Stimulated activated CD4-positive, alpha-beta T cell treated with anti-CD3 and anti-CD28 coated beads, Interleukin-1b, Interleukin-23, amount 100 ng/mL, for 48 hours (primary cell): ENCODE measurements at regions not wholly inside any gene's neighbourhood (a gene's known extent, or its start where the extent isn't known, plus 50 kb on each side); places are given as distances from the start of the nearest gene placed in this dataset.

Source experiments
- DNase-seq: peaks from one replicate; pipeline ENCODE4 v3.0.0-alpha.2; 2020

DNA sequence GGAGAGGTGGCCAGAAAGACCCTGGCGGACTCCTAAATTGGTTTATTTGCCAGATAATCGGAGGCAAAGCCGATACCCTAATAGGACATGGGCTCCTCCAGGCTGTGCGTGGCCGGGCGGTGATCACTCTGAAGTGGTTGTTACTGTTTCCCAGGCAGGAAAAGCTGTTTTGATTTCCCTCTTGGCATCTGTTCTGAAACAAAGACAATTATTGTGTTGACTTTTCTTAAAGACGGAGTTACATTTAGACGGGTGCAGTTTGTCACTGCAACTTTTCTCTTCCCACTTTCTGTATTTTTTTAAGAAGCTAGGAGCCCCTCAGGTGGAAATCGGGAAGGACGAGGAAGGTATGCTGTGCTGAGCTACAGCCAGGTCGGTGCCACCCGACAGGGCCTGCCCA, 1288.4 kb downstream of the BRD1 start:
- no peak for DNase-seq

DNA sequence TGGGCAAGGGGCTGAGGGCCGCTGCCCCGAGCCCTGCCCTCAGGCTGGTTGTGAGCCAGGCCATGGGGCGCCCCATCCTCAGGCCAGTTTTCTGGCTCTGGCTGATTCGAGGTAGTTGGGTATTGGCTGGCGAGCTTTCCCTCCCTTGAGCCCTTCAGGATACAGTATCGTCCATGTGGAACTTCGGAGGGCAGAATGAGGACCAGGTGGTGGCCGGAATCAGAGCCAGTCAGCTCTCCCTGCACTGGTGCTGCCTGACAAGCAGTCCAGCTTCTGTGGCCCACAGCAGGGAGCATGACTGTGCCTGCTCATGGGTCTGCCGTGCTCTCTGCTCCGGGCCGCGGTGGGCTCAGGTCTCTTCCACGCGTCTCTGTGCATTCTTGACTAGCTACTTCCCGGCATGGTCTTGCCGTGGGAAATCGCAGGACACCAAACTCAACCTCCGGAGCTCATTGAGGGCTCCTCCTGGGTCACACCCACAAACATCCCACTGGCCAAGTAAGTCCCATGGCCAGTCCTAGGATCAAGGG, 1289.3 kb downstream of the BRD1 start:
- no peak for DNase-seq

DNA sequence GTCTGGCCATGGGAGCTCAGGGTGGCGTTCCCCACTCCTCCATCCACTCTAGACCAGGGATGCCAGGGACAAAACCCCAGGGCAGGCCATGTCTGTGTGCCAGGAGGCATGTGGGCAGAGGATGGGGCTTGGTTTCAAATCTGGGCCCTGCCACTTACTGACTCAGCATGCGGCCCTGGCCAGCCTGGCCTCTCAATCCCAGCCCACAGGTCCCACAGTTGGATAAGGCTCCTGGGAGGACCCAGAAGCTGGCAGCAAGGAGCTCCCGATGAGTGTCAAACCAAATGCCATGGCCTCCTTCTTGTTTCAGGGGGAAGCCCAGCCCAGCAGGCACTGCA, 1290.4 kb downstream of the BRD1 start:
- DNase-seq: no peak

DNA sequence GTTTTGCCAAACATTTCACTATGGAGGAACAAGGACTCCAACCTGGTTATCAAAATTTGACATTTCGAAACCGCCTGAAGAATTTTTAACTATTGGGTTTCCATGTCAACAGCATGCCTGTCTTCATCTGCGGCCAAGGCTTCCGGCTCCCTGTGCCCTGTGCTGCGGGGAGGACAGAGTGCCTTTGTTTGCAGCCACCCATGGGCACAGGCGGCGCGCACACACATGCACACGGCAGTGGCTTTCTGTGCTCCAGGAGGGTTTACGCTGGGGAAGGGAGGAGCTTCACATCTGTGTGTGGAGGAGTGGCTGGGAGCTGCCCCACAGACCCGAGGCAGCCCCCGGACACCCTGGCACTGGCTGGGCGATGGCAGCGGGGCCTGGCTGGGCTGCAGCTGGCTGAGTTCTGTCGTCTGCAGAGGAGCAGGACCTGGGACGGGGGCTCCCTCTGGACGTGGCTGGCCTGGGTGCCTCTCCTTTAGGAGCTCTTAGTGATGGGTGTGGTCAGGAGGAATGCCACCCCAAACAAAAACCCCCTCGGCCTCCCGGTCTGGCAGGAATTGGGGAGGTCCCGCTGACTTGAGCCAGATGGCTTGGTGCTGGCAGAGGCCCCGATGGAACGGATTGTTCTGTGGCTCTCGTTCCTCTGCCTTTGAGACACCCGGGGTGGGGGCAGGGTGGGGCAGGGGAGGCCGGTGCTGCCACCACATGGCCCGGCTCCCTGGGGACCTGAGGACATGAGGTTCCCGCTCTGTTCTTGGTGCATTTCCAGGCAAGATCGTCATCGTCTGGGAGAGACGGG, 1290.9 kb downstream of the BRD1 start:
- no peak for DNase-seq

DNA sequence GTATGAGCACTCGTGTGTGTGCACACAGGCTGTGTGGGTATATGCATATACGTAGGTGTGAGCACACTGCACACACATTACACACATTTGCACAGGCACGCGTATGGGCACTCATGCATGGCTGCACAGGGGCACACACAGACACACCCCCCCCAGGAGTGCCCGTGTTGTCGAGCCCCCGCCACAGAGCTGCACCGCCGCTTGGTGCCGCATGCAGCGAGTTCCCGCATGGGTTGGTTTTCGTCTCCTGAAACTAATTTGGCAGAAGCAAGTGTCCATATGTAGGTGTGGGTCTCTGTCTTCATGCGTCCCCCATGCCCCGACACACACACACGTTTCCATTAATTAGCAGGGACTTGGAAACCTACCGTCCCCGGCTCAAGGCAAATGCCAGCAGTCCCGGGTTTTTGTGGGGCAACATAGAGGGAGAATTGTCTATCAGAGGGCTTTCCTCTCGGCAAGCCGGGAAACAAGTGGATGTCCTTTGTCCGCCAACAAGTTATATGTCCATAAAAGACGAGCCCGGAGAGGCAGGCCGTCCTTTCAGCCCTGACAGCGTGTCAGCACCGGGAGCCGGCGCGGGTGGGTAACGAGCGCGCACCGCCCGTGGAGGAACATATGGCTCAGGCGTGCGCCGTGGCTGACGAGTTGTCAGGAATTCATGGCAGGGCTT, 1291.7 kb downstream of the BRD1 start:
- no peak for DNase-seq

DNA sequence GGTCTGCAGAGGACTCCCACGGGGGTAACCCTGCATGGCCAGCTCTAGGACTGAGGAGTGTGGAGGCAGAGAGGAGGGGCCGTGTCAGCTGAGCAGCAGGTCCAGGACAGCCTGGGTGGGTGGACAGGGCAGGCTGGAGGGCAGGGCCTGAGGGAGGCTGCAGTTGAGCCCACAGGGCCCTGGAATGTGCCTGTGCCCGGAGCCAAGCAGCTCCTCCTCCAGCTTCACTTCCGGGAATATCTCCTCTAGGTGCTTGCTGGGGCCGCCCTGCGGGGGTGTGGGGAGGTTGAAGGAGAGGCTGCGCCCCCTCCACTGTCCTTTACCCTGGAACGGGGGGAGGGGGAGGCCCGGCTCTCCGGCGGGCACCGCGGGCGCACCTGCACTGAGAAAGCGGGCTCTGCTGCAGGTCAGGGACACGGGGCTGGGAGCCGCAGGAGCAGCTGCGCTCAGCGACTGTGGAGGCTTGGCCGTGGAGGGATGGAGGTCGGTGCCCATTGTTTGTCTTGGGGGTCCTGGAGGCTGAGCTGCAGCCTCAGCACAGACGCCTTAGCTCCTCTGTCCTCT, 1293.2 kb downstream of the BRD1 start:
- DNase-seq: no peak

DNA sequence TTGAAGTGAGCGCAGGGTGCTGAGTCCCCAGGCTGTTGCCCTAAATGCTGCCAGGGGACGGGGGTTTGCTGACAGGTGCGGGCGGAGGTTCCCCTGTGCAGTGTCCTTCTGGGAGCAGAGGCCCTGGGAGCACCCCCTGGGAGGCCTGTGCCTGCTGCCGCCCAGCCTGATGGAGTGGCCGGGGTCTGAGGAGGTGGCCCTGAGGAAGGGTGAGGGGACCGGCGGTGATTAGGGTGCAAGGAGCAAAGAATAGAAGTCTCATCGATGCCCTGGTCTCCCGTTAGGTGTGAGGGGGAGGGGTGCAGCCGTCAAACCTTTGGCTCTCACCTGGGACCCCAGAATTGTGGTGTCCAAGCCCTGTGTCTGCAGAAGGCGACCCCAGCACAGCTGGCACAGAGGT, 1294.7 kb downstream of the BRD1 start:
- DNase-seq: no peak

DNA sequence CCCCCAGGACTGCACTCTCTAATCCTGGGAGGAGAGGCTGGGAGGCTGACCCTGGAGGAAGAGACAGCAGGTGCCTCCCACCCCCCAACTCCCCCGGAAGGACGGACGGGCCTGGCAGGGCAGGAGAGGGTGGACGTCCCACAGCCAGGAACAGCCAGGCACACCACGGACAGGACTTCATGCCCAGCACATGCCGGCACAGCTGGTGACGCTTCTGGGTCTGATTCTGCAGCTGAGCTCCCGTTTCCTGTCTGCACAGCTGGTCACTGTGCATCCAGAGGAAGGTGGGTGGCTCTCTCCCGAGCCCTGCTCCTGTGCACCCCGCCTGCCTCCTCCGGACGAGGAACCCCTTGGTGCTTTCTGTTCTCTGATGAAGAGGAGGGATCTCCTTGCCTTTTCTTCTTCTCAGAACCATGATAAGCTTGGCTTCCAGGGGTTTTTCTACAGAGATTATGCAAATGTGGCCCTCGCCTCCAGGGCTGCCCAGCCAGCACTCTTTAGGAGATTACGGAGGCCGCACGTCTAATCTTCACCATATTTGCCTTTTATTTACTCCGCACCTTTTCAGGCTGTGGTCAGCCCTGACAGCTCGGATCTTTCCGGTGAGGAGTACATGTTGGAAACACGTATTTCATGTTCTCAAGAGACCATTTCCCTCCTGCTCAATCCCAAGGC, 1295.8 kb downstream of the BRD1 start:
- DNase-seq: no peak

DNA sequence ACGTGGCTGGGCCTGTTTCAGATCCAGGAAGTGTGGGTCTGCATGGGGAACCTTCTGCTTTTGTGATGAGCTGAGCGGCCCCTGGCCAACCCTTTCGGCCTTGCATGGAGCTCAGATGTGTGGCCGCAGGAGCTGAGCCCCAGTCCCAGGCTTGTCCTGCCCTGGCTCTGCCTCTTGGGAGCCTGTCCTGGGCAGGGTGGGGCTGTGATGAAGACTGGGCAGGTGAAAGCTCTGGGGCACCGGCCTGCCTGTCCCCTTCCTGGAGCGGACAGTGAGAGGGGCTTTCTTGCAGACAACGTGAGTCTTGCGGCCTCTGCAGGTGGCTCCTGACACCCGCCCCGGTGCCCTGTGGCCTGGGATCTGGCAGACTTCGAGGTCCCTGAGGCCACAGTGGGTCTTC, 1296.6 kb downstream of the BRD1 start:
- DNase-seq: no peak

DNA sequence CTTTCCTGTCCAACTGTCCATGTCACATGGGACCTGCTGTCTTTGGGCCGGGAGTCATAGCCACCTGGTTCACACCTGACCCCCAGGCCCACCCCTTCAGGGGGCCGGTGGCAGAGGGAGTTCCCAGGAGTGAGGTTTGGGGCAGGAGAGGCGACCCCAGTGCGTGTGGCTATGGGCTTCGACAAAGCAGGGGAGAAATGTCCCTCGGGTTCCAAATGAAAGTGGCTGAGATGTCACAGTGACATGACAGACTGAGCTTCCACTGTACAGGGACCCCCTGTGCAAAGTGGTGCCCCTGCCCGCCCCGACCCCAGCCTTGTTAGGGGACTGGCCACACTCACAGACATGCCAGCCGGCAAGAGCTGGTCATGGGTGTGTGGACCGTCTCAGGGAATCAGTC, 1297.0 kb downstream of the BRD1 start:
- no peak for DNase-seq

DNA sequence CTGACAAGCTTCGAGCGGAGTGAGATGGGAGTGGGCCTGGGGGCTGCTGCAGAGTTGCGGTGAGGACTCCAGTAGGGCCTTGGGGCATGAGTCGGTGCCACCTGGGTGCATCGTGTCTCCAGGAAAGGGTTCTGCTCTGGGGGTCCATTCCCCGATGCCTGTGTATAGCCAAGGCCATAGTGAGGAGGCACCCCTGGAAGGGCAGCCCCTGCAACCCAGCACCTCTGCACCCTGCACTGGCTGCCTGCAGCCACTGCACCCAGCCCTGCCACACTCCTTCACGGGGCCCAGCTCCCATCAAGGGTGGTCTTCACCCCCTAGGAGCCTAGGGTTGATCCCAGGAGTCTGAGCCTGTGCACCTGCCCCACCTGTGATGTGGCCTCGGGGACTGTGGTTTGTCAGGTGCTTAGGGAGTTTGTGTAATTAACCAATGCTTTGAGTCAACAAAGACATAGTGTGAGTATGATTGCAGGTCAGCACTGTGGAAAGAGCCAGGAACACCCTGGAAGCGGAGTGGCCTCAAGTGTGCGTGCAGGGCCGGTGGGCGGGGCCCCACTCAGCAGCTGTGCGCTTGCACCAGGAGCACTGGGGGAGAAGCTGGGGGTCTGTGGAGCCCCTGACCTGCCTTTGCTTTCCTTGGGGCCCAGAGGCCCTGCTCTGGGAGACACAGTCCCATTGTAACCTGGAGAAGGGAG, 1299.3 kb downstream of the BRD1 start:
- no peak for DNase-seq

DNA sequence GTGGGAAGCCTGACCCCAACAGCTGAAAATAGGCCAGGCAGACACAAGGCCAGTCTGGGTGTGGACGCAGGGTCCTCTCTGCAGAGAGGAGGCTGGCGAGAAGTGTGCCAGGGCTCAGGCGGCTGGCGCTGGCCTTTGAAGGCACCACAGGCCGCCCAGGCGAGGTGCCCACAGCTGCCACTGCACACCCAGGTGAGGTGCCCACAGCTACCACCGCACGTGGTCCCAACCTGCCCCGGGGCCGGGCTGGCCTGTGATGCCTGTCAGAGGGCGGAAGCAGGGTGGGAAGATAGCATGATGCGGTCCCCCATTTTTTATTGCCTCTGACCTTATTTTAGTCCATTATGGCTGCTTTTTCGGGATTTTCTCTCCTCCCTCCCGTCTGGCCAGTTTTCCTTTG, 1303.9 kb downstream of the BRD1 start:
- no peak for DNase-seq

DNA sequence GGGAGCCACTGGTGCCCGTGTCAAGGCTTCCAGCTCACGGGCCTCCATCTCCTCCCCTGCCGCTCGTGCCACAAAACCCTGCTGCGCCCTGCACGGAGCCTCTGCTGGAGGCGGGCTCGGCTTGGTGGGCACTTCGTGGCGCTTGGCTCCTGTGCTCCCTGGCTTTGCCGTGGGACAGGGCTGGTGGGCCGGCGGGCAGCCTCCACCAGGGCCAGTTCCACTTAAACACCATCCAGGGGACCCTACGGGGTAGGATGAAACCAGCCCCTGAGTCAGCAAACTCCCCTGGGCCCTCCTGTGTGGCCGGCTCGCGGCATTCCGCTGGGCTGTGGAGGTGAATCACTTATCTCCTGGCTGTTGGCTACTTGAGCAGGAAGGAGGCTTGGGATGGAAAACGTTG, 1304.6 kb downstream of the BRD1 start:
- no peak for DNase-seq

DNA sequence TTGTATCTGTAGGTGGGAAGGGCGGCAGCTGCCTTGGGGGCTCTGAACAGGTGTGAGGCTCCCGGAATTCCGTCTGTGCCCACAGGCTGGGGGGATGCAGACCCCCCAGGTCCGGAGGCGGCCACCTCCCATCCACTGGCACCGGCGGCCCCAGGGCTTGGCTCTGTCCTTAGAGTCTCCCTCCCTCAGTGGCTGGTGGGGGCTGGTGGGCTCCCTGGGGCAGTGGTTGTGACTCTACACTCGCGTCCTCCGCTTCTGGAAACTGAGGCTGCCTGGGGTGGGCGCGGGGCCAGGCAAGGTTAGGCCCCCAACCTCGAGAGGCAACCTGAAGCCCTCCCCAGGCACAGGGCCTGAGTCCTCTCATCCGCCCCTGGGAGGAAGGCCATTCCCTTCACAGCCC, 1305.4 kb downstream of the BRD1 start:
- no peak for DNase-seq

DNA sequence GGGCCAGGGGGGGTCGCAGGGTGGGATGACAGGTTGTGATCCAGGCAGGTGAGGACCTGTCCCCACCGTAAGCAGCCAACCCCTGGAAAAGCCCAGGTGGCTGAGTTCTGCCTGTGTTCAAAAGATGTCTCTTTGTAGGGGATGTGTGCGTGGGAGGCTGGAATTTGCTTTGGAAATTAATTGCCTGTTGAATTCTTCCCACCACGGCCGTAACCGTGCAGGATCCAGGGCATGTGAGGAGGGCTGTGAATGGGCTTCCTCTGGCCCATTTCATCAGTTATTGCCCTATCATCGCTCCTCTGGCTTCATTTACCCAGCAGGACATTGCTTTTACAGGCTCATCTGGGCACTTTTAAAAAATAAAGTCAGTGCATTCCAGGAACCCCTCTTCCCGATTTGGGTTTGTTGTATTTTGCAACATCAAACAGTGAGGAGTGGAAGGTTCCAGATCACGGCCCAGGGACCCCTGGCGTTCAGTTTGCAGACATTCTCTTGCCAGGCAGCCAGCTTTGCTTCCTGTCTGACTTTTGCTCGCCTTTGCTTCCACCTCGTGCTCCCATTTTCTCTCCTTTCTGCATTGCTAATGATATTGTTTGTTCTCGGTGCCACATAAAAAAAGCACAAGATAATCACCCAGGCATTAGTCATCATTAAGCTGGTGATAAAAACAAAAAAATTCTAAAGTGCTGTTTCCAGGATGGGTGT, 1306.6 kb downstream of the BRD1 start:
- no peak for DNase-seq

DNA sequence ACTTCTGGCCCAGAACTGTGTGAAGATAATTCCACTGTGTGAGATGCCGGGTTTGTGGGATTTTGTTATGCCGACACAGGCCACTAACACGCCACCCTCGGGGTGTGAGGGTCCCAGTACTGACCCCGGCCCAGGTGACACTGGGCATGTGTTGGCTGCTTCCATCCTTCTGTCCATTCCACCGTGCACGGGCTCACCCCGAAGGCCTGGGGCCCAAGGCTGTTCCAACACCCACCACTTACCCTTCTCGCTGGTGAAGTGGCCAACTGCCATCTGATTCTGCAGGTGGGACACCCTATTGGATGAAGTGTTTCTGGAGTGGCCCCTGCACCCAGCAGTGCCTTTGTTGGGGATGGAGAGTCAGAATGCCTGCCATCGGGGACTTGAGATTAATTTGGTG, 1307.5 kb downstream of the BRD1 start:
- DNase-seq: no peak

DNA sequence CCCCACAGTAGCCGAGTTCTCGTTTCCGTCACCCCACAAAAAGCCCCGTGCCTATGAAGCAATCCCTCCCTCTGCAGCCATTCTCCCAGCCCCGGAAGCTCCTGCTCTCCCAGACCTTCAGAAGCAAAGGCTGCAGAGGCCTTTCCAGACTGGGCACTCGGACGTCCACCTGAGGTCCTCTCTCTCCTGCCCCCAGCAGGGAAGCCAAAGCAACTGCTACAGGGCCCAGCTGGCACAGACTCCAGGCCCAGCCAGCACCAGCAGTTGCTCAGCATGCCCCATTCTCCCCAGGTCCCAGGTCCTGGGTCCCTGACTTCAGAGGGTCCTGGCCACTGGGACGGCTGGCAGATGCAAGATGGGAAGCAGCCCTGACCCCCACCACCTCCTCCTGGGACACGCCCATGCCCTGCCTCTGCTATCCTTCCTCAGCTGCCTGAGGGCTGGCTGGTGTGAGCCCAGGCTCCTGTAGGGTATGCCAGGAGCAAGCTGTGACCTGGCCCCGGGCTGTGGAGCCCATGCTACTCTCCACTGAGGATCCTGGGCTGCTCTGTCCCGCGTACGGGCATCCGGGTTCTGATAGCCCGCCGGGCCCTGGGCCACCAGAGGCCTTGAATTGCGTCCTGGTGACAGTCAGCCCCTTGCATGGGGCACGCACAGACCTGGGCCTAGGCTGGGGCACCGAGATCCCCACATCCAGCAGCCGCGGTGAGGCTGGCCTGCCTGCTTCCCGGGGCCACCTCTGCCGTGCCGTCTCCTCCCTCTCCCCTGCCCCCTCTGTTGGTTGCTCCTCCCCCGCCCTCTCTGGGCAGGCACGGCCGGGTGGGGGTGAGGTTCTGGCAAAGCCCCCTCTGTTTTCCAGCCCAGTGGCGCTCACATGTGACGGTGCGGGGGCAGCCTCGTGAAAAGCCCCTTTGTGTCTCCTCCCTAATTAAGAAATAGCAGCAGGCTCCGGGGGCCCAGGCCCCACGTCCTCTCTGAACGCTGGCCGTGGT, 1310.3 kb downstream of the BRD1 start:
- no peak for DNase-seq

DNA sequence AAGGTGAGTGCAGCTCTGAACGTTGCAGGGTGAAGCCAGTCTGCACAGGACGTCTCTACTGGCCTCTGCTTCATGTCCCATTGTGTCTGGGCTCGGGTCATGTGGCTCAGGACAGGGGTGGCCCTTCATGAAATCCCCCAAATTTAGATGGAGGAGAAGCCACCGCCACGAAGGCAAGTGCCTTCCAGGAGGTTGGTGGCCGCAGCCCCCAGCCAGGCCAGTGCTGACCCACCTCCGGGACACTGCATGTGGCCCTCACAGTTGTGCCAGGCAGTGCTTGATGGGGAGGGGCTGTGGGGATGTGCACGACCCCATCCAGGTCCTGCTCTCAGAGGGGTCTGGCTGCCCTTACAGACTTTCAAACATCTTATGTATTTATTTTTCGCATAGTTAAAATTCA, 1311.1 kb downstream of the BRD1 start:
- no peak for DNase-seq

DNA sequence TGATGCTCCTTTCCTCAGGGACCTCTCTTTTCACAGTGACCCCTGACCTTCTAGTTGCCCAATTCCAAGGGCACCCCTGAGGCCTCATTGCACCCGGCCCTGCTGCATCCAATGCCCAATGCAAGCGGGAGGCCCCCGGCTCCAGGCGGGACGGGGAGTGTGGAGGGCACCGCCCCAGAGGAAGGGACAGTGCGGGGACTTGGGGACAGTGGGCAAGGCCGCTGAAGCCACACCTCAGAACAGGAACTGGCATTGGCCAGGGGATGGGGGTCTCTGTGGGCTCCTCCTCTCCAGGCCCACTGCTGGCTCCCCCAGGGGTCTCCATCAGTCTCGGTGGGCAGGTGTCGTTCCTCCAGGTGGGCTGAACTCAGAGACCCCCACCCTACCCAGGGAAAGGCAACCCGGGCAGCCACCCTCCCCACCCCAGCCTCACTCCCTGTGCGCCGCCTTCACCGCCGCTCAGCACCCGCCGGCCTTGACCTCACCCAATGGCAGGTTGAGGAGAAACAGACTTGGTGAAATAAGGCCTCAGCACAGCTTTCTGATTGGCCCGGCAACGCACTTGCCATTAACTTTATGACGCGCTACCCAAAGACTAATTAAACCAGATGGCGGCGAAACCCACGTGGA, 1312.0 kb downstream of the BRD1 start:
- no peak for DNase-seq

DNA sequence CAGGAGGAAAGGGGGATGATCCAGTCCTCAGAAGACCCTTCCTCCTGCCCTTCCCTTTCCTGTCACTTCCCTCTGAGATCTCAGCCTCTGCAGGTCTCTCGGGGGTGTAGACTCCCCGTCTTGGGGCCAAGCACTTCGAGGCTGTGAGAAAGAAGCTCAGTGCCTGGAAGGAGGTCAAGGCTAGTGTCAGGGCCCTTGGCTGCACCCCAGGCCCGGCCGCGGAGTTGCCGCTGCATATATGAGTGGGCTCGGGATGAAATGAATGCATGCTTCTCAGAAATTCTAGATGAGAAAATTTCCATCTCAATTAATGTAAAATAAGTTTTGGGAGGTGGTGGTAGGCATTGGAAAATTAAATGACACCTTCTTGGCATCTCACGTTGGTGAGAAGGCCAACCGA, 1313.7 kb downstream of the BRD1 start:
- DNase-seq: no peak

DNA sequence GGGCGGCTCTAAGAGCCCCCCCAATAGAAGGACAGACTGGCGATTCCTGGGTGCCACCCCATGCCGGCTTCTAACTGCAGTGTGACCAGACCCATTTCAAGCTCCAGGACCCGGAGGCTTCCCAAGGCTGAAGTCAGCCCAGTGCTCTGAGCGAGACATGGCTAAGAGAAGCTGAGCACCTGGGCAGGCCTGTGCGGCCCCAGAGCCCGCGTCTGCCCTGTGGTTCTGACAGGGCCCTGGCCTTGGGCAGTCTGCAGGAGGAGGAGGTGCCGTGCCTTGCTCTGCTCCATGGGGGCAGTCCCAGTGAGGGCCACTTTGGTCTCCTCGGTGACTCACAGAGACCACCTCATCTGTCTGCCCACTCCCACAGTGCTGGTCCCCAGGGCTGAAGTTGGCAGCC, 1314.2 kb downstream of the BRD1 start:
- DNase-seq: no peak
